ENCODE measurements at regions not wholly inside any gene's neighbourhood (a gene's known extent, or its start where the extent isn't known, plus 50 kb on each side); places are given as distances from the start of the nearest gene placed in this dataset.

DNA sequence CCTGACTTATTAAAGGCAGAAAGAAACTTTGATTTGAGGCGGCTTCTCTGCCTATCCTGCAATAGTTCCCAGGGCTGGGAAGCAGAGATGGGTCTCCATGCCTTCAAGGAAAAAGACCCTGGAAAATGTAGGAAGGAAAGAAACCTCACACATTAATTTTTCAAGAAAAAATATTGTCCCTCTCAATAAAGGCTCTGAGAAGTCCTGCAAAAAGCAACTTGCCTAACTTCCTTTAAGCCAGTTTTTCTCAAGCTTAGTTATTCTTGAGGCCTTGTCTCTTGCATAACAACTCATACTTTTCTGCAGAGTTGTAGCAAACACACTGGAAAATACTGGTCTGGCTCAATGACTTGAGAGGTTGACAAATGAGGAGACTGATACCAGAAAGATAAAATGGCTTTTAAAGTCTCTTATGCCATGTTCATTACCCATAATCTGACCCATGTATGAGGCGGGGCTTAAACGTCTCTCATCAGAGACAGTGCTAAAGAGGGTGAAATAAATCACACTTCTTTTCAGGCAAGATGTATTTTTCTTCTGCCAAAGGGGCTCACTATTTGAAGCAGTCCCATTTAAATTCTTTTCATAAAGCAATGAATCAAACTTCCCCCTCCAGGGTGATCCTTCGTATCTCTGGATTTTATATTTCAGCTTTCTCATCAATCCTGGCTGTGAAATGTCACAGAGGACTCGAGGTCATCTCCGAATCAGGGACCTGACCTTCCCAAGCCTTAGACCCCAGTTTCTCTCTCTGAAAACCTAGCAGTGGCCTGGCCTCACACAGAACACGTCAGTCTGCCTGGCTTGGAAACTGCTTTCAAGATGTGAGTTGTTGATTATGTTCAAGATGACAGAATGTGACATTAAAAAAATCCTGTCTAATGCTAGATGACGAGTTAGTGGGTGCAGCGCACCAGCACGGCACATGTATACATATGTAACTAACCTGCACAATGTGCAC lies 82.3 kb upstream of the KCNG1 start:
- Mint-ChIP-seq H3K27ac (no peak overlapping the region), H3K36me3 (ENCODE audit: insufficient read depth) (no peaks in the 10 kb centered on the region), H3K27me3 (peaks cover 36 to 82% of the 10 kb centered on the region in 2 donors), H3K4me3 (no peak overlapping the region), H3K9me3 (no peaks in the 10 kb centered on the region), H3K4me1 (ENCODE audit: low read depth in 2 of 2) (no peaks in the 10 kb centered on the region)
- no peak for ATAC-seq (replicated peaks)
- no peak for DNase-seq

DNA sequence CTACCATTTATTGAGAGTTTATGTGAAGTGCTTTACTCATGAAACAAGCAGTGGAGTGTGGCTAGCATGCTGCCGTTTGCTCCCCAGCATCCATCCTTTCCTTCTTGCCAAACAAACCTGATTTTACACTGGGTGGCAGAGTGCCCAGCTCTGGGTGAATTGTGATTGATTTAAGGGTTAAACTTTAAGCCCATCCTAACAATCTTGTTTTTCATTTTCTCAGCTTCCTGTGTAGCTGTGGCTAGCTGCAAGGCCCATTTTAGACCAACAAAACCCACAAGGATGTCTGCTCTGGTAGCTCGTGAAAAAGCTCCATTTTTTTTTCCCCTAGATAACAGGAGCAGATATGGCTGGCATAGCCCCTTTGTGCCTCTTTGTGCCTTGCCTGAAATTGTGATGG lies 77.7 kb upstream of the KCNG1 start:
- no peaks in the 10 kb centered on the region for H3K4me1 Mint-ChIP-seq (ENCODE audit: low read depth in 2 of 2)
- peaks cover 30 to 73% of the 10 kb centered on the region in 2 donors for H3K27me3 Mint-ChIP-seq
- DNase-seq (no peak), ATAC-seq (replicated peaks) (no peak)
- no peaks in the 10 kb centered on the region for H3K9me3 Mint-ChIP-seq
- H3K36me3 Mint-ChIP-seq (ENCODE audit: insufficient read depth): no peaks in the 10 kb centered on the region
- H3K27ac Mint-ChIP-seq: no peak overlapping the region
- no peak overlapping the region for H3K4me3 Mint-ChIP-seq

DNA sequence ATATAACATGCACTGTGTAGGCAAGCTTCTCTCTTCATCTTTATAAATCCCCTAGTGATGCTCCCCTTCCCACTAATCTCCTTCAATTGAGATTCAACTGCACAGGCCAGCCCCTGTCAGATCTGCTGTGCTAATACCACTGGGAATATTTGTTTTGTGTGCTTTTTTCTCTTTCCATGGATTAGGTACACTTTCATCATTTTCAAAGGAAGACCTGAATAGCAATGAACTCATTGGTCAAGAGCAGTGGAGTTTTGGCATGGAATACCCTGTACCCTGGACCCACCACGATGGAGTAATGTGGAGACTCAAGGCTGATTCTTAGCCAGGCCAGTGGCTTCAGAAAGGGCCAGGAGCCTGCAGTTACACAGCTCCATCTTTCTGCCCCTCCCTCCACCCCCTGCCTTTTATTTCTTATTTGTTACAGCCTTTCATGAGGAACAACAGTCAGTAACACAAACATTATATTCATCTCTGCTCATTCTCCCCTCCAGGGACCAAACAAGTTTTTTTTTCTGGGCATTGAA lies 75.4 kb upstream of the KCNG1 start:
- Mint-ChIP-seq H3K36me3 (ENCODE audit: insufficient read depth) (no peaks in the 10 kb centered on the region), H3K9me3 (no peaks in the 10 kb centered on the region), H3K27me3 (peaks cover 39 to 77% of the 10 kb centered on the region in 2 donors), H3K4me1 (ENCODE audit: low read depth in 2 of 2) (no peaks in the 10 kb centered on the region), H3K4me3 (no peak overlapping the region), H3K27ac (no peak overlapping the region)
- no peak for DNase-seq
- no peak for ATAC-seq (replicated peaks)

DNA sequence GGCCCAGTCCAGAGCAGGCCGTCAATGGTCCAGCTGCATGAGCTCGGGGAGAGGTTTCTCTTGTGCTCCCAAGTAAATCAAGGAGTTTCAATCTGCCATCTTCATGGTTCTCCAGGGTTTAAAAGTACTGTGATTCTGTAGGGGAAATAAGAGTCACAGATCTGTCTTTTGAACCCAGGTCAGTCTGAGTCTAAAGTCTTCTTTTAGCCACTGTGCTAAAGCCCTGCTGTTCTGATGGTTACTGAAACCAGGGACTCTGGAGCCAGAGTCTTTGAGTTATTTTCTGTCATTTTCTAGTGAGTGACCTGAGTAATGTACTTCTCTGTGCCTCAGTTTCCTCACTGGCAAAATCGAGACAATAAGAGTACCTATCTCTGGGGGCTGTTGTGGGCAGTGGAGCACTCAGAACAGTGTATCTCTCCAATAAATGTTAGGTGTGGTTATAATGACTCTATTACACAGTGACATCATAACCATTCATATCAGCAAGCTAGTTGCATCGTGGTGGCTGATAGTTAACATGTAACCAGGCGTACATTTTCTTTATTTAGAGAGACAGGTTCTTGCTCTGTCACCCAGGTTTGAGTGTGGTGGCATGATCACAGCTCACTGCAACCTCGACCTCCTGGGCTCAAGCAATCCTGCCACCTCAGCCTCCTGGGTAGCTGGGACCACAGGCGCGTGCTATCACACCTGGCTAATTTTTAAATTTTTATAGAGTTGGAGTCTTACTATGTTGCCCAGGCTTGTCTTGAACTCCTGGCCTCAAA lies 74.6 kb upstream of the KCNG1 start:
- Mint-ChIP-seq H3K9me3 (no peaks in the 10 kb centered on the region), H3K4me3 (no peak overlapping the region), H3K27ac (no peak overlapping the region), H3K4me1 (ENCODE audit: low read depth in 2 of 2) (peaks cover 0 to under 1% of the 10 kb centered on the region in 2 donors), H3K27me3 (peaks cover 47 to 77% of the 10 kb centered on the region in 2 donors), H3K36me3 (ENCODE audit: insufficient read depth) (no peaks in the 10 kb centered on the region)
- ATAC-seq (replicated peaks): no peak
- no peak for DNase-seq

DNA sequence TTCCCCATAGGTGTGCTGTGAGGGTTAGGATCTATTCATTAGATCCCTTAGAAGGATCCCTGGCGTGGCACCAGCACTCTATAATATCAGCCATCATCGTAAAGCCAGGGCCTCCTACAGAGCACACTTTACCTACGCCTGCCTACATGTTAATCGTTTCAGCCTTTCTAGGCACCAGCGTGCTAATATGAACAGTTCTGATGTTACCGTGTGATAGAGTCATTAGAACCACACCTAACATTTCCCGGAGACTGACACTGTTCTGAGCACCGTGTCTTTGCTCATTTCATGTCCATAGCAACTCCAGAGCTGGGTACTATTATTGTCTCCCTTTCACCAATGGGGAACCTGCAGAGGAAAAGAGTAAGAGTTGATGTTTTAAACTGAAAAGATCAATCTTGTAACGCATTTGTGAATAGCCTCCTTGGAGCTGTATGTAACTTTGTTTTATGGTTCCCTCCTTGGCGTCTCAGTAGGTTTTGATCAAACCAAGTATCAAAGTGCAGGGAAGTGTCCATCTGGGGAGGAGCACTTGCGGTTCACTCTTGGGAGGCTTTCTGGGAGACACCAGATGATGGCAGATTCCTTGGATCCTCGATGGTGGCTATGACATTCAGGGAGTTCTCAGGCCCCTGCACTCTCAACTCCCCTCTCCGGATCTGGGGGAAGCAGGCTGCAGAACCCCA lies 73.8 kb upstream of the KCNG1 start:
- Mint-ChIP-seq H3K27me3 (peaks cover 56 to 77% of the 10 kb centered on the region in 2 donors), H3K4me1 (ENCODE audit: low read depth in 2 of 2) (peaks cover 0 to 5% of the 10 kb centered on the region in 2 donors), H3K36me3 (ENCODE audit: insufficient read depth) (no peaks in the 10 kb centered on the region), H3K9me3 (no peaks in the 10 kb centered on the region), H3K4me3 (no peak overlapping the region), H3K27ac (no peak overlapping the region)
- DNase-seq: no peak
- ATAC-seq (replicated peaks): no peak

DNA sequence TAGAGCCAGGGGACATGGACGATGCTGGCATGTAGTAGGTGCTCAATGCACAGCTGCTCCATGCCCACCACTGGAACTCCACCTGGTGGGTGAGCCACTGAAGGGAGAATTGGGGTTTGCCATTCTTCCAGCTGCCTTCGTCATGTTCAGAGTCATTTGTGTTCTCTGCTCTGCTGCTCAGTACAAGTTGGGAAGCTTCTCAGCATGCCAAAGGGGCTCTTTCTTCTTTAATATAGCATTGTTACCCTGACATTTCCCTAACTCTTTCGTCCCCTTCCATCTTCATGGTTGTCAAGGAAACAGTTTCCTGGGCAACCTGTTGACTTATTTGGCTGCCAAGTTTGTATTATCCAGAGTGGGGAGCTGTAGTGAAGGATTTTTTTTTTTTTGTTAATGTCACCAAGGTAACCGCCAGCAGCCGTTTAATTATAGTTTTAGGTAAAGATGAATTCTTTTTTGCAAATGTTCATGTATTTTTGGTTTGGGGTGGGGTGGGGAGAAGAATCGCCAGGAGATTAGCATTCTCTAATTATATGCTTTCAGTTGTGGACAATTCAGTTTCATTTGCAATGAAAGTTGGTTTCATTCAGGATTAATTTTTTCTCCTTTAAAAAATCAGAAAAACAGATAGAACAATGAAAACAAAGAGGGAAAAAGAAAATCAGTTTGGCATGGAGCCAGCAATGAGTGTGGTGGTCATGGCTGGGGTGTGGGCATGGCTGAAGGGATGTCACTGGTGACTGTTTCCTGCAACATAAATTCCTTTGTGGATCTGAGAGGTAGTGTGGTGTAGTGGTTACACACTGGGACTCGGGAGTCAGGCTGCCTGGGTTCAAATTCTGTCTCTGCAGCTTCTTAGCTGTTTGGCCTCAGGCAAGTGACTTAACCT lies 73.0 kb upstream of the KCNG1 start:
- peaks cover 0 to 5% of the 10 kb centered on the region in 2 donors for H3K4me1 Mint-ChIP-seq (ENCODE audit: low read depth in 2 of 2)
- peaks cover 64 to 79% of the 10 kb centered on the region in 2 donors for H3K27me3 Mint-ChIP-seq
- no peak for ATAC-seq (replicated peaks)
- DNase-seq: no peak
- H3K36me3 Mint-ChIP-seq (ENCODE audit: insufficient read depth): no peaks in the 10 kb centered on the region
- no peaks in the 10 kb centered on the region for H3K9me3 Mint-ChIP-seq
- no peak overlapping the region for H3K27ac Mint-ChIP-seq
- H3K4me3 Mint-ChIP-seq: no peak overlapping the region

DNA sequence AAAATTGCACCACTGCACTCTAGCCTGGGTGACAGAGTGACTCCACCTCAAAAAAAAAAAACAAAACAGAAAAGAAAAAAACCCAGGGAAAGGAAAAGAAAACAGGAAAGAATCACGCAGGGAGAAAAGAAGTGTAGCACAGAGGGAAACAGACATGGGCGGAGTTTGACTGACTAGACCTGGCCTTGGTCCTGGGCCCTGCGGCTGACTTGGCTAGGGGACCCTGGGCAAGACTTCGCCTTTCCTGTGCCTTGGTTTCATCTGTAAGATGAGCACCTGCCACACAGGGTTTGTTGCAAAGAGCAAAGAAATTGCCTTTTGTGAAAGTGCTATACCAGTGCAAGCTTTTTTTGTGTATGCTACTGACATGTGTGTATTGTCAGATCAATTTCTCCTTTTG lies 71.3 kb upstream of the KCNG1 start:
- H3K4me3 Mint-ChIP-seq: no peak overlapping the region
- H3K4me1 Mint-ChIP-seq (ENCODE audit: low read depth in 2 of 2): peaks cover 0 to 5% of the 10 kb centered on the region in 2 donors
- H3K36me3 Mint-ChIP-seq (ENCODE audit: insufficient read depth): no peaks in the 10 kb centered on the region
- peaks cover 73 to 79% of the 10 kb centered on the region in 2 donors for H3K27me3 Mint-ChIP-seq
- ATAC-seq (replicated peaks) (no peak), DNase-seq (no peak)
- no peak overlapping the region for H3K27ac Mint-ChIP-seq
- no peaks in the 10 kb centered on the region for H3K9me3 Mint-ChIP-seq

DNA sequence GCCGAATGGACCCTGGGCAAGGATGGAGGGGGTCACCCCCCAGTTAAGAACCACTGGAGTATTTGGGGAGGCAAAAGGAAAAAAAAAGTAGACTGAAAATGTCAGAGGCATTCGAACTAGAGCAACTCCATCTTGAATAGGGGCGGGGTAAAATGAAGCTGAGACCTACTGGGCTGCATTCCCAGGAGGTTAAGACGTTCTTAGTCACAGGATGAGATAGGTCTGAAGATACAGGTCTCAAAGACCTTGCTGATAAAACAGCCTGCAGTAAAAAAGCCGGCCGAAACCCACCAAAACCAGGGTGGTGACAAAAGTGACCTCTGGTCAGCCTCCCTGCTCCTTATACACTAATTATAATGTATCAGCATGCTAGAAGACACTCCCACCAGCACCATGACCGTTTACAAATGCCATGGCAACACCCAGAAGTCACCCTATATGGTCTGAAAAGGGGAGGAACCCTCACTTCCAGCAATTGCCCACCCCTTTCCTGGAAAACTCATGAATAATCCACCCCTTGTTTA lies 70.4 kb upstream of the KCNG1 start:
- DNase-seq: no peak
- H3K4me1 Mint-ChIP-seq (ENCODE audit: low read depth in 2 of 2): peaks cover 0 to 5% of the 10 kb centered on the region in 2 donors
- H3K27me3 Mint-ChIP-seq: peaks cover 74 to 80% of the 10 kb centered on the region in 2 donors
- H3K27ac Mint-ChIP-seq: no peak overlapping the region
- H3K36me3 Mint-ChIP-seq (ENCODE audit: insufficient read depth): no peaks in the 10 kb centered on the region
- no peaks in the 10 kb centered on the region for H3K9me3 Mint-ChIP-seq
- no peak for ATAC-seq (replicated peaks)
- H3K4me3 Mint-ChIP-seq: no peak overlapping the region

DNA sequence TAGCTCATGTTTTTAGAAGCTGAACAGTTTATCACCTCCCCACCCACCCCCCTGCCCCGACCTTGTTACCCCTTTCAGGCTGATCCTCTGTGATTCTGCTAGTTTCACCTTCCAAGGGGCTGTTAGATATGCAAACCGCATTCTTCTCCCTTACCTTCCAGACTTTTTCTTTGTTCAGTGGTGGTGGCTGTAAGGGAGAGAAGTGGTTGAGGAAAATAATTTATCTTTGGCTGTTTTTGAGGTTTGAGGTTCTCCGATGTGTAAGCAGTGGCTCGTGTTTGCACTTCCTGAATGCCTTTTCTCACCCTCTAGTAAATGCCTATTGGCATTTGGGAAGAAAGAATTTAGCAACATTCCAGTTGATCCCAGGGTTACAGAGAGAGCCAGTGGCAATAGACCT lies 69.4 kb upstream of the KCNG1 start:
- Mint-ChIP-seq H3K4me3 (no peak overlapping the region), H3K27me3 (peaks cover 77 to 88% of the 10 kb centered on the region in 2 donors)

DNA sequence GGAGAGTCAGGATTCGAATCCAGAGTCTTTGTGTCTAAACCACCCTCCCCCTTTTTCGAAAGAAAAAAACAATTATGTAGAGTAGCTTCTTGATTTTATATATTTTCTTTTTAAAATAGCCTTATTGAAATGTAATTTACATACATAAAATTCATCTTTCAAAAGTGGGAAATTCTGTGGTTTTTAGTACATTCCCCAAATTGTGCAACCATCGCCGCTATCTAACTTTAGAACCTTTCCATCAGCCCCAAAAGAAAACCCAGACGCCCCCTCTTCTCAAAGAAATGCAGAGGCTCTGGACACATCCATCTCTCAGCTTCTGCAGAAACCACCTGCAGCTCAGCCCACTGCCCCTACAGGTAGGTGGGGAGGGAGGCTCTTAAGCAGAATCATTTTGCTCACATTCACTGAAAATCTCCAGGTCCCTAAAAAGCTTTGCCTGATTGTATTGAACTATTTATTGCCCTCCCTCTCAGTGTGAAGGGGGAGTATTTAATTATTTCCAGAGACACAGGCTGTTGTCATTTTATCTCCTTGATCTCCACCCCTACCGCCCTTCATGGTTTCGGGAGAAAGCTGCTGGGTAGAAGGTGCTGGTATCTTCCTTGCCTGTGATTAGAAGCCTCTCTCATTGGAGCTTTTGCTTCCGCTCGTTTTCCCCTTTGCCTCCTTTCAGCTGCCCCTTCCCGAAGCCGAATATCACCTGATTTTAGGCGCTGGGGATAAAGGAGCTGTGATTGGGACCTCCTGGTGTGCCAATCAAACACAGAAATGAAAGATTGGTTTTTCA lies 68.7 kb upstream of the KCNG1 start:
- Mint-ChIP-seq H3K36me3 (ENCODE audit: insufficient read depth) (no peaks in the 10 kb centered on the region), H3K27ac (no peak overlapping the region), H3K27me3 (peaks cover 81 to 93% of the 10 kb centered on the region in 2 donors), H3K4me1 (ENCODE audit: low read depth in 2 of 2) (peaks cover 0 to 5% of the 10 kb centered on the region in 2 donors), H3K4me3 (no peak overlapping the region), H3K9me3 (no peaks in the 10 kb centered on the region)
- ATAC-seq (replicated peaks) (no peak), DNase-seq (no peak)

More for the DNA sequence above, 69.4 kb upstream of the KCNG1 start:
- ATAC-seq (replicated peaks): no peak
- DNase-seq: no peak
- H3K9me3 Mint-ChIP-seq: no peaks in the 10 kb centered on the region
- H3K36me3 Mint-ChIP-seq (ENCODE audit: insufficient read depth): no peaks in the 10 kb centered on the region
- H3K4me1 Mint-ChIP-seq (ENCODE audit: low read depth in 2 of 2): peaks cover 0 to 5% of the 10 kb centered on the region in 2 donors
- no peak overlapping the region for H3K27ac Mint-ChIP-seq

DNA sequence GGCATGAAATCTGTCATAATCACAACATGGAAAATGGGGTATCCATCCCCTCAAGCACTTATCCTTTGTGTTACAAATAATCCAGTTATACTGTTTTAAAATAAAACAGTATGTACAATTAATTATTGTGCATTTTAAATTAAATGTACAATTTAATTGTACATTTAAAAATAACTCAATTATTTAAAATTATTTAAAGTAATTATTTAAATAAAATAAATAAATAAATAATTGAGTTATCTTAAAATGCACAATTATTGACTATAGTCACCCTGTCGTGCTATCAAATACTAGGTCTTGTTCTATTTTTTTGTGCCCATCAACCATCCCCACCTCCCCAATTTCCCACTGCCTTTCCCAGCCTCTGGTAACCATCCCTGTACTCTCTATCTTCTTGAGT lies 66.9 kb upstream of the KCNG1 start:
- peaks cover 0 to 5% of the 10 kb centered on the region in 2 donors for H3K4me1 Mint-ChIP-seq (ENCODE audit: low read depth in 2 of 2)
- no peaks in the 10 kb centered on the region for H3K36me3 Mint-ChIP-seq (ENCODE audit: insufficient read depth)
- H3K27me3 Mint-ChIP-seq: peaks cover 70 to 85% of the 10 kb centered on the region in 2 donors
- no peaks in the 10 kb centered on the region for H3K9me3 Mint-ChIP-seq
- H3K4me3 Mint-ChIP-seq: no peak overlapping the region
- ATAC-seq (replicated peaks) (no peak), DNase-seq (no peak)
- no peak overlapping the region for H3K27ac Mint-ChIP-seq
